Left renal cortex interstitium (tissue), 4 donors: ENCODE measurements at regions not wholly inside any gene's neighbourhood (a gene's known extent, or its start where the extent isn't known, plus 50 kb on each side); places are given as distances from the start of the nearest gene placed in this dataset.

Experiments
- DNase-seq, 4 donors: peaks; one replicate each; pipeline ENCODE4 v3.0.0-alpha.2; 2013; ENCODE audit warnings: low read depth in 4 of 4, low spot score in 2 of 4, missing footprints in 1 of 4

- DNase-seq: no peak
Observed at GRCh38 chr5:110203661-110204060, 513.9 kb downstream of the MAN2A1 start.

DNA sequence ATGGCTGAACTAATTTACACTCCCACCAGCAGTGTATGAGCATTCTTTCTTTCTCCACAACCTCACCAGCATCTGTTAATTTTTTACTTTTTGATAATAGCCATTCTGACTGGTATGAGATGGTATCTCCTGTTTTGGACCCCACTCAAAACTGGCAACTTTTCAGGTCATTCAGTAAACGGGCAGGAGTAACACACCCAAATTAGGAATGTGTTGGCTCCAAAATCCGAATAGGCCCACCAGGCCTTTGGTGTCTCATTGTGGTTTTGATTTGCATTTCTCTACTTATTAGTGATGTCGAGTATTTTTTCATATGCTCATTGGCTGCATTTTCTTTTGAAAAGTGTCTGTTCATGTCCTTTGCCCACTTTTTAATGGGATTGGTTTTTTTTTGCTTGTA is 517.1 kb downstream of the TMEM232 start:
- DNase-seq: no peak

DNA sequence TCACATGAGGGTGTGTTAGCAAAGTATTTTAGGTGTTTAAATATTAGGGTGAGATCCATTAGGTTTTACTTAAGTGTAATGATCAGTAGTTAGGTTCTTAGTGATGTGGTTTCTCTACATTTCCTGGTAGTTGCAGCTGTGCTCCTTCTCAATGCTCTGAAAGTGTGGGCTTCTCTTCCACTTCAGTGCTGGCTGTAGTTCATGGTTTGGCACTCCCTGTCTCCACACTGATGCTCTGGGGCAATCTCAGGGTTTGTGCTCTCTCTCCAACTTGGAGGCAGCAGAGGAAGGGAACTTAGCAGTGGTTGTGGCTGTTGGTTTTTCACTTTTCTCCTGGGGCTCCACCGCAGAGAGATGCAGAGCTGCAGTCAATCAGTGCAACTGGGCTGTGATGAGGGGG is 507.5 kb downstream of the TMEM232 start:
- no peak for DNase-seq

GRCh38 chr5:110219769-110220168 is 506.7 kb downstream of the TMEM232 start:
- no peak for DNase-seq

DNA sequence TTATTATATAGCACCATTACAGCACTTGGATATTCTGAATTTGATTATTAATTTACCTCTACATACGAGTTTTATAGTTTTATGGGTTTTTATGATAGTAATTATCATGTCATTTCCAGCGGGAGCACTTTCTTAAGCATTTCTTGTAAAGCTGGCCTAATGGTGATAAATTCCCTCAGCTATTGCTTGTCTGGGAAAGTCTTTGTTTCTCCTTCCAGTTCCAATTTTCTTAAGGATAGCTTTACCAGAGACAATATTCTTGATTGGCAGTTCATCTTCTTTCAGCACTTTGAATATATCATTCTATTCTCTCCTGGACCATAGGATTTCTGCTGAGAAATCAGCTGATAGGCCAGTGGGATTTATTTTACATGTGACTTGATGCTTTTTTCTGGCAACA is 505.4 kb downstream of the TMEM232 start:
- no peak for DNase-seq

- no peak for DNase-seq
Observed at GRCh38 chr5:110224050-110224449, 502.4 kb downstream of the TMEM232 start.

GRCh38 chr5:110225949-110226348 is 500.5 kb downstream of the TMEM232 start:
- no peak for DNase-seq

- DNase-seq: no peak
Observed at GRCh38 chr5:110239786-110240185, 486.7 kb downstream of the TMEM232 start.

DNA sequence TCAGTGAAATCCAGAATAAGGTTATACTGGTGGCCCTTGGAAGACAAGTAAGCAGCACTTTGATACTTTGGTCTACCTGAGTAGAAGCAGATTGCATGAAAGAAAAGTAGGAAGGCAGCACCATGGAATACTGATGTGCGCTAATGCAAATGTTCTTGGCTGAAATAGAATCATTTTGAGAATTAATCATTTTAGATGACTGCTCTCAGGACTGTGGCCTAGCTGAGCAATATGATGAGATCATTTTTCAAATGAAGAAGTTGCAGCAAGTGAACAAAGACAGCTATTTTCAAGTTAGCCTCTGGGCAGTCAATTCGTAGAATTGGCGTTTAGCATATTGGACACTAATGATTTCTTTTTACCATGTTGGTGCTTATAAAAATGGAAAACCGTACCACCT is 483.5 kb downstream of the TMEM232 start:
- no peak for DNase-seq

DNA sequence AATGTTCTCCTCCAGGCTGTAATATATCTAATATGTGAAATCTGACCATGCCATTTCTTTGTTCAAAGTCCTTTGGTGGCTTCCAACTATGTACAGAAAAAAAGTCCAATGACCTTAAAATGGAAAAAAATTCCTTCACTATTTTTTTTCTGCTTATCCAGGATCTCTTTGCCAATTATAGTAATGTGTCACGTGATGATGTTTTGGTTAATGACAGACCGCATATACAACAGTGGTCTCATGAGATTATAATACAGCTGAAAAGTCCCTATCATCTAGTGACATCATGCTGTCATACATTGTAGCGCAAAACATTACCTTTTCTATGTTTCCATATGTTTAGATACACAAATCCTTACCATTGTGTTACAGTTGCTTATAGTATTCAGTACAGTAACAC is 477.6 kb downstream of the TMEM232 start:
- no peak for DNase-seq

DNA sequence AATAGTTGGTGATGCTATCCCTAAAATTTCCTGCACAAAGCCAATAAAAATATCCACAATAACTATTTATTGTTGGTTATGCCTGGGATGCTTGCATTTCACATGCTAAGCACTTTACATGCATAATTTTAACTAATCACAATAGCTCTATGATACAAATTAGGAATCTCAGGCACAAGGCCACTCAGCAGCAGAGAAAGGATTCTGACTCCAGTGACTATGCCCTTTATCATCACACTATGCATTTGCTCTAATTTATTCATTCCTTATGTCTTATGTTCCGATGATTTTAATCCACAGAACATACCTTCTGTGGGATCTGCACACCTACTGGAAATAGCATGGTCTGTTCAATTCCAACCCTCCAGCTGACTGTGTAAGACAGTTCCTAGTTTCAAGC is 476.1 kb downstream of the TMEM232 start:
- DNase-seq: no peak

DNA sequence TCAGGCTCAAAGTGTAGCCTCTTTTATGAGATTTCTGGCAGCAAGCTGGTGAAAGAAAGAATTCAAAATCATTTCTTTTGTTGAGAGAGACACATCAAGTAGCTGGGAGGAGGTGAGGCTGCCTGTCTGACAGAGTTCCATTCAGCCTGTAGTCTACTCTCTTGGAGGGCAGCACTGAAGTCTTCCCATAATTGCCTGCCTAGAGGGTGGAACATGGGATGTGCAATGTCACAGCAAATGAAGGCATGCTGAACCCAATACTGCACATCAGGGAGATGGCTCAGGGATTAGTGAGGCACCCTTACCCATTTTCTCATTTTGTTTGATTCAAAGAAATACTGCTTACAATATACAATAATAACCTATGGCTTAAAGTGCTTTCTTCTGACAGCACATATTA is 475.7 kb downstream of the TMEM232 start:
- no peak for DNase-seq

DNA sequence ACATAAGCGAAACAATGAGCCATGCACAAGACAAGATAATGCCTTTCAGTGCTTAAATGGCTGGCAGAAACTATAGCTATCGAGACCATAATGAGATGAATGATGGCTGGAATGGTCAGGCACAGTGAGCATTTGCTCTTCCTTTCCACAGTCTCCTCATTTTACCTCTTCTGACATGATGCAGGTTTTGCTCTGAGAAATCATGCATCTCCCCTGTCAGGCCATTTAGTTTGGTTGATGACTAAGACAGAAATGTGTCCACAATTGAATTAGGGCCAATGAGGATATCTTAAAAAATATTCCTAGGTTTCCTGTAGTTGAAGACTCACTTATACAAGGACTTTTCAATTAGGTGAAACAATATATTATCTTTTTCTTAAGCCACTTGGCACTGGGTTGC is 475.1 kb downstream of the TMEM232 start:
- DNase-seq: no peak

GRCh38 chr5:110255194-110255593 is 471.3 kb downstream of the TMEM232 start:
- no peak for DNase-seq

DNA sequence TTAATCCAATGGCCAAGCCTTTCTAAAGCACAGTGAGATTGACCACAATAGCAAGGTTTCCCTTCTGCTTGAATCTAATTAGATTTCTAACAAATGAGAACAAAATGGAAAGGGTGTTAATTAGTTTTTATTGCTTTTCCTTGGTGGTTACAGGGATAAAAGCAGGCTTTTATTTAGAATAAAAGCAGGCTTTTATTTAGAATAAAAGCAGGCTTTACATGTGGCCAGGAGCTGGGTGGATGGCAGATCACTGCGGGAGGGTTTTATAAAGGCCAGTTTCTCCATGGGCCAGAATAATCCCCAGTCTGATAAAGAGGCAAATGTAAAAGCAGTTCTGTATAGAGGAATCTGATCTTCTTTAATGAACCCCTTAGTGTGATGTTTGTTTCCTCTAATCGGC is 470.2 kb downstream of the TMEM232 start:
- DNase-seq: no peak

- DNase-seq: no peak
Observed at GRCh38 chr5:110257971-110258370, 468.5 kb downstream of the TMEM232 start.

GRCh38 chr5:110258460-110259216 is 467.8 kb downstream of the TMEM232 start:
- no peak for DNase-seq

GRCh38 chr5:110262749-110263148 is 463.7 kb downstream of the TMEM232 start:
- DNase-seq: no peak

GRCh38 chr5:110264661-110265060 is 461.8 kb downstream of the TMEM232 start:
- no peak for DNase-seq

DNA sequence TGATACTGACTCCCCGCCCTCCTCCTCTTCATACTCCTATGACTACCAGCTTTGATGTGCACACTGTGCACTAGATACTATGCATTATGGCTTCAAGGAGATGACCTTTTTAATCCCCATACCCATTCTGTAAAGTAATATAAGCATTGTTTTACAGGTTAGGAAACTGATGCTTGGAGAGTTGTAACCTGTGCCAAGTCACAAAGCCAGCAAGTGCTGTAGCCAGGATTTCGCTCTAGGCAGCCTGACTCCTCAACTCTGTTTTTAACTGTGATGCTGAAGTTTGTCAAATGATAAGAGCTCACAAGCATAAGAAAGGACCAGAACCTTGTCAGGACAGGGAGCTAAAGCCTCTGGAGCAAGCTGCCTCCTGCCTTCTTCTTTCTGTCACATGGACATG is 461.3 kb downstream of the TMEM232 start:
- no peak for DNase-seq

GRCh38 chr5:110267714-110268113 is 458.8 kb downstream of the TMEM232 start:
- no peak for DNase-seq

GRCh38 chr5:110268283-110268682 is 458.2 kb downstream of the TMEM232 start:
- no peak for DNase-seq

DNA sequence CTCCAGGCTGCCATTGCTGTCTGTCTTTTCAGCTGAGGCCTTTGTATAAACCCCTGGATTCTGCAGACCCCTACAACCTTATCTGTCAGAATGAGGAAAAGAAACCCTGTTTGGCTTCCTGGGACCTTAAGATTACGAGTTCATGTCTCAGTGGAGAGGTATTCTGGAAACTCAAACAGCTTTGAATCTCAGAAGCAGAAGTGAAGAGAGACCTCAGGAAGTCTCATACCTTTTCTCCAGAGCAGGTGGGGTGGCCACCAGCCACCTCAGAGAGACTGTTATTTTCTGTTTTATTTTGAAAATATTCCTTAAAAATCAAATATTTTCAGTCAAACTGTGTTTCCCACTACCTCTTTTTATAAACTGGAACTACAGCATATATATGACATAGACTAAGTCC is 457.5 kb downstream of the TMEM232 start:
- no peak for DNase-seq
